Kidney (tissue), 13 donors: ENCODE measurements at regions not wholly inside any gene's neighbourhood (a gene's known extent, or its start where the extent isn't known, plus 50 kb on each side); places are given as distances from the start of the nearest gene placed in this dataset.

ENCODE experiments used
- DNase-seq, 5 donors: peaks; one replicate each; pipeline ENCODE4 v3.0.0-alpha.2; 2013 to 2020
- FAIRE-seq: peaks from 2 replicates; lab custom pipeline; 2012; peaks lifted over from hg19 to GRCh38; lab: Jason Lieb, UNC
- H3K27ac ChIP-seq, 2 donors: one replicate each; pipeline ENCODE4 v1.7.0; 2013; ENCODE audit warnings: low read depth in 2 of 2, low read length in 2 of 2, inconsistent platforms in 1 of 2
- H3K27me3 ChIP-seq: one replicate; pipeline ENCODE4 v1.7.1; 2013; ENCODE audit warnings: low read length, inconsistent platforms; ENCODE audit not compliant: control insufficient read depth, insufficient read depth
- H3K36me3 ChIP-seq, 3 donors: one replicate each; pipeline versions ENCODE4 v1.7.0 to v1.7.1; 2013; ENCODE audit warnings: low read length in 3 of 3, control low read depth in 1 of 3, inconsistent platforms in 1 of 3; ENCODE audit not compliant: insufficient read depth in 3 of 3, control insufficient read depth in 2 of 3
- H3K4me1 ChIP-seq, 3 donors: one replicate each; pipeline versions ENCODE4 v1.7.0 to v1.7.1; 2013; ENCODE audit warnings: low read length in 3 of 3, inconsistent platforms in 1 of 3, low read depth in 1 of 3; ENCODE audit not compliant: control insufficient read depth in 2 of 3, insufficient read depth in 2 of 3
- H3K4me3 ChIP-seq, 3 donors: one replicate each; pipeline versions ENCODE4 v1.7.0 to v1.8.1; 2013; ENCODE audit warnings: low read length in 3 of 3, control low read depth in 1 of 3, inconsistent platforms in 1 of 3
- H3K9ac ChIP-seq, 3 donors: one replicate each; pipeline versions ENCODE4 v1.7.0 to v1.7.1; 2013; ENCODE audit warnings: low read length in 3 of 3, control low read depth in 1 of 3, inconsistent platforms in 1 of 3
- H3K9me3 ChIP-seq, 3 donors: one replicate each; pipeline versions ENCODE4 v1.7.0 to v1.7.1; 2013; ENCODE audit warnings: low read length in 3 of 3, control low read depth in 1 of 3, inconsistent platforms in 1 of 3; ENCODE audit not compliant: control insufficient read depth in 2 of 3, insufficient read depth in 1 of 3
- intact Hi-C: fragments of 100-400 bp; cut with DNase I; formaldehyde crosslinking; loops from one replicate; pipeline ENCODE4 v1.11.1; 2022
- TF ChIP-seq, protein P1 (sequence below): IDR thresholded peaks from 3 replicates; pipeline ENCODE4 v1.5.1; 2012; ENCODE audit warnings: mild to moderate bottlenecking, moderate library complexity, borderline replicate concordance; ENCODE audit not compliant: insufficient read depth; ENCODE audit errors: extremely low read depth
- donor health status: control.
- donor health status: control.
- donor health status: control.
- donor health status: control.
- donor health status: control.
- donor health status: DM: yes; HTN: yes; CAD: no.
- donor health status: Normal renal cell carcinoma (clear cell type).

DNA sequence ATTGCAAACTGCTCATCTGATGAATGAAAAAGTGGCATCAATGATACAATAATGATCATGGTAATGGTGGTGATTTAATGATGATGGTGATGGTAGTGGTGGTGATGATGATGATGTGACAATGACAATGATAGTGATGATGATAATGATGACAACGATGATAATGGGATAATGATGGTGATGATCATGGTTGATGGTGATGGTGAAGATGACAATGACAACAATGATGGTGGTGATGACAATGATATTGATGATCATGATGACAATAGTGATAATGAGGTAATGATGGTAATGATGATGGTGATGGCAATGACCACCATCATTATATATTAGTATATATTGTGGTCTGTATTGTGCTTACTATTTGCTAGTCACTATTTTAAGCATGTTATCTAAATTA lies 474.3 kb downstream of the TBC1D22A start:
- intact Hi-C loops: no loop called here
- TF ChIP-seq, protein P1, sequence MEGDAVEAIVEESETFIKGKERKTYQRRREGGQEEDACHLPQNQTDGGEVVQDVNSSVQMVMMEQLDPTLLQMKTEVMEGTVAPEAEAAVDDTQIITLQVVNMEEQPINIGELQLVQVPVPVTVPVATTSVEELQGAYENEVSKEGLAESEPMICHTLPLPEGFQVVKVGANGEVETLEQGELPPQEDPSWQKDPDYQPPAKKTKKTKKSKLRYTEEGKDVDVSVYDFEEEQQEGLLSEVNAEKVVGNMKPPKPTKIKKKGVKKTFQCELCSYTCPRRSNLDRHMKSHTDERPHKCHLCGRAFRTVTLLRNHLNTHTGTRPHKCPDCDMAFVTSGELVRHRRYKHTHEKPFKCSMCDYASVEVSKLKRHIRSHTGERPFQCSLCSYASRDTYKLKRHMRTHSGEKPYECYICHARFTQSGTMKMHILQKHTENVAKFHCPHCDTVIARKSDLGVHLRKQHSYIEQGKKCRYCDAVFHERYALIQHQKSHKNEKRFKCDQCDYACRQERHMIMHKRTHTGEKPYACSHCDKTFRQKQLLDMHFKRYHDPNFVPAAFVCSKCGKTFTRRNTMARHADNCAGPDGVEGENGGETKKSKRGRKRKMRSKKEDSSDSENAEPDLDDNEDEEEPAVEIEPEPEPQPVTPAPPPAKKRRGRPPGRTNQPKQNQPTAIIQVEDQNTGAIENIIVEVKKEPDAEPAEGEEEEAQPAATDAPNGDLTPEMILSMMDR: no peak
- Histone ChIP-seq H3K4me1 (no peaks in the 10 kb centered on the region), H3K36me3 (no peaks in the 10 kb centered on the region), H3K27ac (no peak overlapping the region), H3K27me3 (no peaks in the 10 kb centered on the region), H3K9ac (no peak overlapping the region), H3K4me3 (no peak overlapping the region), H3K9me3 (peaks cover 0 to 6% (median 0%) of the 10 kb centered on the region in 3 donors)
- no peak for DNase-seq
- FAIRE-seq: no peak

DNA sequence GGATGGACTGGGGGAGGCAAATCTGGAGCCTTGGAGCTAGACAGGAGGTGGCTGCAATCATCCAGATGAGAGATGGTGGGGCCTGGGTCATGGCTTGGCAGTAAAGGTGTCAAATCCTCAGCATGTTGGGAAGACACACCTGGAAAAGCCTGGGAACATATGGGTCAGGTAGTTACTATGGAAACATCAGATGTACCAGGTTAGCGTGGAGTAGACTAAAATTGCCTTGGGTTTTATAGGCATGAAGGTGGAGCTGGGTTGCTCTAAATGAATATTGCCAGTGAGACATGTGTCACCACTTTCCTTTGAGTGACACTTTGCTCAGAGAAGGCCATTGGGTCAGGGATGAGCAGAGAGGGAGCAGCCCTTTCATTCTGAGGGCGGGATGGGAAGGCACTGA lies 473.7 kb downstream of the TBC1D22A start:
- Histone ChIP-seq H3K4me1 (no peaks in the 10 kb centered on the region), H3K36me3 (no peaks in the 10 kb centered on the region), H3K27me3 (no peaks in the 10 kb centered on the region), H3K9me3 (peaks cover 0 to 6% (median 0%) of the 10 kb centered on the region in 3 donors), H3K27ac (no peak overlapping the region), H3K9ac (no peak overlapping the region), H3K4me3 (no peak overlapping the region)
- DNase-seq (no peak), FAIRE-seq (no peak)
- intact Hi-C loops: no loop called here
- TF ChIP-seq, protein P1: no peak

DNA sequence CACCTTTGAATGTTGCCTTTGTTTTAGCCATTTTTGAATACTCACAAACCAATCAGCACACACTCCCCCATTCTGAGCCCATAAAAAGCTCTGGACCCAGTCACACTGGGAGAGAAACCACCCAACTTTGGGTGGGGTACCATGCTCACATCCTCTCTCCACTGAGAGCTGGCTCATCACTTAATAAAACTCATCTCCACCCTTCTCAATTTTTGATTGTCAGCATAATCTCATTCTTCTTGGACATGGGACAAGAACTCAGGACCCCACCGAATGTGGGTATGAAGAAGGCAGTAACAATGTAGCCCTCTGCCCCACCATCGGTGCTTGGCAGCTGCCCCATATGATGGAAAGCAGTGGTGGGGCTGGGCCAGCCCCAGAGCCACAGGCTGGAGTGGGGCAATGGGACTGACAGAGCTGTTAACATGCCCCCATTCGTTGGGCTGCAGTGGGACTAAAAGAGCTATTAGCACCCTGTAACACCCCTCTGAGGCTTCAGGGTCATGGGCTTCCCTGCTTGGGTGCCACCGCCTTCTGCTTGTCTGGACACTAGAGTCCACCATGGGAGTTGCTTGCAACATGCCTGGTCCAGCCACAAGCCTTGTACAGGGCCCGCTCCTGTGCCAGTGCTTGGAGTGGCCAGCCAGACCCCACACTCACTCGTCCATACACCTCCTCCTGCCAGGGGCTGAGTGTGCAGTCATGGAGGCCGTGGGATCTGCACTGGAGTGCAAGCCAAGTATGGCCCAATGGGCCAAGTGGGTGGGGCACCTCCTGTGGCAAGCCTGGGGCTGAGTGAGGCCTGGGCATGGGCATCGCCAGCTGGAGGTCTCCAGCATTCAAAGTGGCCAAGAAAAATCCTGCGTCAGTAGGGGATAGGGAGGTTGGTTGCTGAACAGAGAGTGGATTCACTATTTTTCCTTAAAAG lies 471.1 kb downstream of the TBC1D22A start:
- Histone ChIP-seq H3K9me3 (peaks cover 0 to 6% (median 0%) of the 10 kb centered on the region in 3 donors), H3K27ac (no peak overlapping the region), H3K4me1 (no peaks in the 10 kb centered on the region), H3K4me3 (no peak overlapping the region), H3K9ac (no peak overlapping the region), H3K36me3 (no peaks in the 10 kb centered on the region), H3K27me3 (no peaks in the 10 kb centered on the region)
- DNase-seq (no peak), FAIRE-seq (no peak)
- TF ChIP-seq, protein P1: no peak
- intact Hi-C loops: no loop called here
